ENCODE measurements at regions not wholly inside any gene's neighbourhood (a gene's known extent, or its start where the extent isn't known, plus 50 kb on each side); places are given as distances from the start of the nearest gene placed in this dataset.

GRCh38 chr6:137372532-137372931 is 121.7 kb downstream of the OLIG3 start (continued):
- no peak for TF ChIP-seq REST (IDR thresholded peaks at IDR 0.05; ENCODE audit: low read depth)
- TF ChIP-seq RAD21 (IDR thresholded peaks at IDR 0.05; ENCODE audit: low read depth): no peak

- ATAC-seq (no peak), DNase-seq (ENCODE audit: low read depth, low spot score) (no peak)
- H2AFZ ChIP-seq (ENCODE audit: low read depth, low read length, poor library complexity, severe bottlenecking): no peak overlapping the region
- no peak overlapping the region for H3K4me3 ChIP-seq (replicated peaks in 1 of 2; ENCODE audit: low read depth in 1 of 2, low read length in 2 of 2)
- BruUV-seq (replicated peaks): no TSS peak
- TF ChIP-seq SRF (IDR thresholded peaks at IDR 0.05; ENCODE audit: low read depth): no peak
- H3K9me3 ChIP-seq (ENCODE audit: control insufficient read depth in 1 of 2, insufficient read depth in 1 of 2, low read depth in 1 of 2, low read length in 2 of 2): no peaks in the 10 kb centered on the region
- no peaks in the 10 kb centered on the region for H3K4me1 ChIP-seq (ENCODE audit: control insufficient read depth in 1 of 2, insufficient read depth in 2 of 2, low read length in 2 of 2)
- no peaks in the 10 kb centered on the region for H3K36me3 ChIP-seq (ENCODE audit: control insufficient read depth in 1 of 2, insufficient read depth in 2 of 2, low read length in 2 of 2)
- H3K27me3 ChIP-seq (ENCODE audit: insufficient read depth, low read length): no peaks in the 10 kb centered on the region
- H3K4me2 ChIP-seq (ENCODE audit: low read length): no peak overlapping the region
- ChIA-PET RAD21 (ENCODE audit: low non-redundant PET in 1 of 2, low total read pairs in 2 of 2, uncharacterized antibody in 2 of 2, unreplicated experiment in 2 of 2) (no interaction called here), POLR2A (no interaction called here), CTCF (interaction anchor here (1.0 kb wide), 1 partner anchor 464 kb away, joined by 3 read pairs; no protein-coding TSS in a partner anchor)
- H4K20me1 ChIP-seq (ENCODE audit: insufficient read depth): no peaks in the 10 kb centered on the region
- H3K27ac ChIP-seq (ENCODE audit: low read depth, low read length): no peak overlapping the region
- H3K9ac ChIP-seq (ENCODE audit: low read length): no peak overlapping the region
- no peaks in the 10 kb centered on the region for H3K79me2 ChIP-seq (ENCODE audit: insufficient read depth, low read length)
- intact Hi-C loops (cut with micrococcal nuclease): no loop called here
- H3K9me2 ChIP-seq (ENCODE audit: insufficient read depth): no peaks in the 10 kb centered on the region
Measured at GRCh38 chr6:137371634-137372016, 122.6 kb downstream of the OLIG3 start.
